Esophagus squamous epithelium (tissue), 5 donors: ENCODE measurements at regions not wholly inside any gene's neighbourhood (a gene's known extent, or its start where the extent isn't known, plus 50 kb on each side); places are given as distances from the start of the nearest gene placed in this dataset.

ENCODE experiments used
- DNase-seq: peaks from one replicate; lab custom pipeline; 2025; lab: John Stamatoyannopoulos, UW
- H3K27ac ChIP-seq, 4 donors: fragments of 200-600 bp; sonication (generic); one replicate each; pipeline ENCODE4 v1.5.1; 2016 to 2019; ENCODE audit warnings: mild to moderate bottlenecking in 1 of 4
- H3K27me3 ChIP-seq, 4 donors: fragments of 200-600 bp; sonication (generic); 1 replicate in 3 of 4; 2 replicates in 1 of 4; pipeline versions ENCODE4 v1.5.1 to v1.6.0; 2017 to 2021; ENCODE audit warnings: antibody characterized with exemption in 1 of 4
- H3K36me3 ChIP-seq, 3 donors: fragments of 200-600 bp; sonication (generic); one replicate each; pipeline ENCODE4 v1.5.1; 2016 to 2019
- H3K4me1 ChIP-seq, 3 donors: fragments of 200-600 bp; sonication (generic); one replicate each; pipeline ENCODE4 v1.5.1; 2017 to 2019
- H3K4me3 ChIP-seq, 4 donors: fragments of 200-600 bp; sonication (generic); 1 replicate in 3 of 4; 2 replicates in 1 of 4; pipeline ENCODE4 v1.5.1; 2016 to 2019; ENCODE audit warnings: mild to moderate bottlenecking in 2 of 4, moderate library complexity in 1 of 4
- H3K9me3 ChIP-seq, 3 donors: fragments of 200-600 bp; sonication (generic); one replicate each; pipeline ENCODE4 v1.5.1; 2016 to 2019
- CTCF ChIP-seq, 6 experiments: fragments of 450-650 bp in 4 of 6; fragments of 200-600 bp in 2 of 6; sonication (generic) in 2 of 6; IDR thresholded peaks; one replicate each; pipeline ENCODE4 v1.5.1; 2016 to 2019; ENCODE audit warnings: antibody characterized with exemption in 6 of 6, mild to moderate bottlenecking in 4 of 6, moderate library complexity in 4 of 6
- POLR2A ChIP-seq, 4 donors: fragments of 450-650 bp; IDR thresholded peaks; one replicate each; pipeline ENCODE4 v1.6.1; 2017; ENCODE audit warnings: antibody characterized with exemption in 4 of 4, mild to moderate bottlenecking in 4 of 4, moderate library complexity in 3 of 4
- WGBS, 2 donors: methylation state at CpG; one replicate each; pipeline ENCODE4 v1.1.5; 2018; 5-methylcytosine and 5-hydroxymethylcytosine counted together
- intact Hi-C: fragments of 100-400 bp; cut with DNase I; formaldehyde crosslinking; loops from one replicate; pipeline ENCODE4 v1.15.0; 2022
- donor health status: DM: yes; HTN: yes; CAD: no.

GRCh38 chr7:98755138-98755898, 114.5 kb downstream of the TMEM130 start:
- WGBS, 2 donors = 41 to 70% methylated on average over 6 to 10 of the region's 10 CpGs
- TF ChIP-seq CTCF (IDR thresholded peaks at IDR 0.05) (no peak), POLR2A (IDR thresholded peaks at IDR 0.05) (no peak)
- intact Hi-C loops = no loop called here

GRCh38 chr7:98758157-98758556, 111.7 kb downstream of the TMEM130 start:
- TF ChIP-seq CTCF (IDR thresholded peaks at IDR 0.05) (no peak), POLR2A (IDR thresholded peaks at IDR 0.05) (no peak)
- intact Hi-C loops = no loop called here
- DNase-seq = no peak
- no peak overlapping the region for H3K27ac ChIP-seq
- H3K27me3 ChIP-seq = peaks cover 0 to 36% (median 0%) of the 10 kb centered on the region in 4 donors
- H3K4me1 ChIP-seq = no peaks in the 10 kb centered on the region
- 81 to 84% methylated on average over 5 of the region's 5 CpGs for WGBS, 2 donors
- no peak overlapping the region for H3K4me3 ChIP-seq
- no peaks in the 10 kb centered on the region for H3K36me3 ChIP-seq
- no peaks in the 10 kb centered on the region for H3K9me3 ChIP-seq

More at GRCh38 chr7:98755138-98755898, 114.5 kb downstream of the TMEM130 start:
- no peaks in the 10 kb centered on the region for H3K36me3 ChIP-seq
- H3K27ac ChIP-seq = no peak overlapping the region
- H3K27me3 ChIP-seq = peaks cover 0 to 15% (median 0%) of the 10 kb centered on the region in 4 donors
- H3K4me3 ChIP-seq = no peak overlapping the region
- no peaks in the 10 kb centered on the region for H3K9me3 ChIP-seq
- H3K4me1 ChIP-seq = no peaks in the 10 kb centered on the region
- DNase-seq = no peak

- Histone ChIP-seq H3K9me3 (no peaks in the 10 kb centered on the region), H3K27me3 (peaks cover 0 to 32% (median 0%) of the 10 kb centered on the region in 4 donors), H3K4me3 (no peak overlapping the region), H3K4me1 (no peaks in the 10 kb centered on the region), H3K27ac (no peak overlapping the region), H3K36me3 (no peaks in the 10 kb centered on the region)
- 52 to 62% methylated on average over 5 to 6 of the region's 8 CpGs for WGBS, 2 donors
- TF ChIP-seq POLR2A (IDR thresholded peaks at IDR 0.05) (no peak), CTCF (IDR thresholded peaks at IDR 0.05) (no peak)
- intact Hi-C loops = no loop called here
- no peak for DNase-seq
Measured at GRCh38 chr7:98760201-98760651, 109.6 kb downstream of the TMEM130 start.

GRCh38 chr7:98761225-98761624, 108.6 kb downstream of the TMEM130 start:
- Histone ChIP-seq H3K36me3 (no peaks in the 10 kb centered on the region), H3K4me1 (no peaks in the 10 kb centered on the region), H3K4me3 (no peak overlapping the region), H3K27ac (no peak overlapping the region), H3K9me3 (no peaks in the 10 kb centered on the region), H3K27me3 (peaks cover 0 to 26% (median 0%) of the 10 kb centered on the region in 4 donors)
- WGBS, 2 donors = 91% methylated on average over 1 of the region's 1 CpG; no CpG with 5 or more reads in 1 of the 2 donors
- TF ChIP-seq CTCF (IDR thresholded peaks at IDR 0.05) (no peak), POLR2A (IDR thresholded peaks at IDR 0.05) (no peak)
- DNase-seq = no peak
- intact Hi-C loops = no loop called here

GRCh38 chr7:98762620-98763019, 107.2 kb downstream of the TMEM130 start:
- intact Hi-C loops = no loop called here
- Histone ChIP-seq H3K9me3 (no peaks in the 10 kb centered on the region), H3K4me3 (no peak overlapping the region), H3K36me3 (no peaks in the 10 kb centered on the region), H3K4me1 (no peaks in the 10 kb centered on the region), H3K27me3 (peaks cover 0 to 22% (median 0%) of the 10 kb centered on the region in 4 donors), H3K27ac (no peak overlapping the region)
- no peak for TF ChIP-seq POLR2A (IDR thresholded peaks at IDR 0.05)
- no peak for TF ChIP-seq CTCF (IDR thresholded peaks at IDR 0.05)
- WGBS, 2 donors = 16 to 47% methylated on average over 3 to 4 of the region's 4 CpGs
- no peak for DNase-seq
